ENCODE measurements at regions not wholly inside any gene's neighbourhood (a gene's known extent, or its start where the extent isn't known, plus 50 kb on each side); places are given as distances from the start of the nearest gene placed in this dataset.

- TF ChIP-seq, protein P1, sequence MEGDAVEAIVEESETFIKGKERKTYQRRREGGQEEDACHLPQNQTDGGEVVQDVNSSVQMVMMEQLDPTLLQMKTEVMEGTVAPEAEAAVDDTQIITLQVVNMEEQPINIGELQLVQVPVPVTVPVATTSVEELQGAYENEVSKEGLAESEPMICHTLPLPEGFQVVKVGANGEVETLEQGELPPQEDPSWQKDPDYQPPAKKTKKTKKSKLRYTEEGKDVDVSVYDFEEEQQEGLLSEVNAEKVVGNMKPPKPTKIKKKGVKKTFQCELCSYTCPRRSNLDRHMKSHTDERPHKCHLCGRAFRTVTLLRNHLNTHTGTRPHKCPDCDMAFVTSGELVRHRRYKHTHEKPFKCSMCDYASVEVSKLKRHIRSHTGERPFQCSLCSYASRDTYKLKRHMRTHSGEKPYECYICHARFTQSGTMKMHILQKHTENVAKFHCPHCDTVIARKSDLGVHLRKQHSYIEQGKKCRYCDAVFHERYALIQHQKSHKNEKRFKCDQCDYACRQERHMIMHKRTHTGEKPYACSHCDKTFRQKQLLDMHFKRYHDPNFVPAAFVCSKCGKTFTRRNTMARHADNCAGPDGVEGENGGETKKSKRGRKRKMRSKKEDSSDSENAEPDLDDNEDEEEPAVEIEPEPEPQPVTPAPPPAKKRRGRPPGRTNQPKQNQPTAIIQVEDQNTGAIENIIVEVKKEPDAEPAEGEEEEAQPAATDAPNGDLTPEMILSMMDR (IDR thresholded peaks at IDR 0.05), result no peak
- TF ChIP-seq CBX8 (IDR thresholded peaks at IDR 0.05) (no peak), FOSL2 (IDR thresholded peaks at IDR 0.05) (no peak), FOSL2 (CRISPR knock-in tag; IDR thresholded peaks at IDR 0.05) (no peak), EP300 (IDR thresholded peaks at IDR 0.05) (no peak), FOXS1 (CRISPR knock-in tag; IDR thresholded peaks at IDR 0.05) (no peak), POLR2A (IDR thresholded peaks at IDR 0.05; ENCODE audit: low read length) (no peak), ELK1 (IDR thresholded peaks at IDR 0.05; ENCODE audit: low read depth, low read length) (no peak), NFE2L2 (conservative IDR thresholded peaks at IDR 0.05; ENCODE audit: low read length) (no peak), CBX2 (IDR thresholded peaks at IDR 0.05; ENCODE audit: borderline replicate concordance, low read depth) (no peak)
- TF ChIP-seq, protein P2, sequence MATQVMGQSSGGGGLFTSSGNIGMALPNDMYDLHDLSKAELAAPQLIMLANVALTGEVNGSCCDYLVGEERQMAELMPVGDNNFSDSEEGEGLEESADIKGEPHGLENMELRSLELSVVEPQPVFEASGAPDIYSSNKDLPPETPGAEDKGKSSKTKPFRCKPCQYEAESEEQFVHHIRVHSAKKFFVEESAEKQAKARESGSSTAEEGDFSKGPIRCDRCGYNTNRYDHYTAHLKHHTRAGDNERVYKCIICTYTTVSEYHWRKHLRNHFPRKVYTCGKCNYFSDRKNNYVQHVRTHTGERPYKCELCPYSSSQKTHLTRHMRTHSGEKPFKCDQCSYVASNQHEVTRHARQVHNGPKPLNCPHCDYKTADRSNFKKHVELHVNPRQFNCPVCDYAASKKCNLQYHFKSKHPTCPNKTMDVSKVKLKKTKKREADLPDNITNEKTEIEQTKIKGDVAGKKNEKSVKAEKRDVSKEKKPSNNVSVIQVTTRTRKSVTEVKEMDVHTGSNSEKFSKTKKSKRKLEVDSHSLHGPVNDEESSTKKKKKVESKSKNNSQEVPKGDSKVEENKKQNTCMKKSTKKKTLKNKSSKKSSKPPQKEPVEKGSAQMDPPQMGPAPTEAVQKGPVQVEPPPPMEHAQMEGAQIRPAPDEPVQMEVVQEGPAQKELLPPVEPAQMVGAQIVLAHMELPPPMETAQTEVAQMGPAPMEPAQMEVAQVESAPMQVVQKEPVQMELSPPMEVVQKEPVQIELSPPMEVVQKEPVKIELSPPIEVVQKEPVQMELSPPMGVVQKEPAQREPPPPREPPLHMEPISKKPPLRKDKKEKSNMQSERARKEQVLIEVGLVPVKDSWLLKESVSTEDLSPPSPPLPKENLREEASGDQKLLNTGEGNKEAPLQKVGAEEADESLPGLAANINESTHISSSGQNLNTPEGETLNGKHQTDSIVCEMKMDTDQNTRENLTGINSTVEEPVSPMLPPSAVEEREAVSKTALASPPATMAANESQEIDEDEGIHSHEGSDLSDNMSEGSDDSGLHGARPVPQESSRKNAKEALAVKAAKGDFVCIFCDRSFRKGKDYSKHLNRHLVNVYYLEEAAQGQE (IDR thresholded peaks at IDR 0.05), result no peak
Observed at GRCh38 chr11:127890030-127890615, 697.2 kb downstream of the ETS1 start.
